ENCODE measurements at regions not wholly inside any gene's neighbourhood (a gene's known extent, or its start where the extent isn't known, plus 50 kb on each side); places are given as distances from the start of the nearest gene placed in this dataset.
"Not testable (repeated sequence)": the region's sequence is repeated elsewhere in the genome, so short reads cannot be mapped to it uniquely, and the experiment has no call there.

- H3F3A ChIP-seq (ENCODE audit: insufficient read depth, low read length, poor library complexity, severe bottlenecking): no peaks in the 10 kb centered on the region
- no peak overlapping the region for H2AFZ ChIP-seq (ENCODE audit: low read depth, low read length)
- H3K27ac ChIP-seq (ENCODE audit: low read length): no peak overlapping the region
- TF ChIP-seq SMC3 (conservative IDR thresholded peaks at IDR 0.05; ENCODE audit: poor library complexity): no peak
- no peak for TF ChIP-seq EZH2 (IDR thresholded peaks at IDR 0.05; ENCODE audit: borderline replicate concordance, insufficient read depth, low read length, poor library complexity, severe bottlenecking)
- TF ChIP-seq MXI1 (conservative IDR thresholded peaks at IDR 0.05; ENCODE audit: poor library complexity, severe bottlenecking): no peak
- TF ChIP-seq TAF1 (IDR thresholded peaks at IDR 0.05; ENCODE audit: low read depth): no peak
- TF ChIP-seq EP300 (conservative IDR thresholded peaks at IDR 0.05; ENCODE audit: poor library complexity, severe bottlenecking): no peak
- no peaks in the 10 kb centered on the region for H3K79me2 ChIP-seq (replicated peaks; ENCODE audit: insufficient read depth, low read length)
- no peak overlapping the region for H3K4me2 ChIP-seq (ENCODE audit: low read length)
- H3K9me2 ChIP-seq (ENCODE audit: insufficient read depth, low read length): no peaks in the 10 kb centered on the region
- no peaks in the 10 kb centered on the region for H4K20me1 ChIP-seq (ENCODE audit: insufficient read depth)
- no peaks in the 10 kb centered on the region for H3K36me3 ChIP-seq (ENCODE audit: insufficient read depth, low read length)
- H3K27me3 ChIP-seq (ENCODE audit: insufficient read depth, low read depth, low read length): peaks cover 3% of the 10 kb centered on the region
- no peaks in the 10 kb centered on the region for H3K9me3 ChIP-seq (ENCODE audit: low read length)
- no peak overlapping the region for H3K4me3 ChIP-seq (ENCODE audit: low read length)
- no peak overlapping the region for H3K9ac ChIP-seq (ENCODE audit: low read length)
Measured at GRCh38 chr5:154601014-154601413, 123.0 kb upstream of the HAND1 start.

GRCh38 chr5:154598021-154598420, 120.0 kb upstream of the HAND1 start:
- no peaks in the 10 kb centered on the region for H3K9me3 ChIP-seq (ENCODE audit: low read length)
- H3K79me2 ChIP-seq (replicated peaks; ENCODE audit: insufficient read depth, low read length): no peaks in the 10 kb centered on the region
- no peaks in the 10 kb centered on the region for H3K9me2 ChIP-seq (ENCODE audit: insufficient read depth, low read length)
- no peak overlapping the region for H3K9ac ChIP-seq (ENCODE audit: low read length)
- no peak overlapping the region for H2AFZ ChIP-seq (ENCODE audit: low read depth, low read length)
- no peaks in the 10 kb centered on the region for H4K20me1 ChIP-seq (ENCODE audit: insufficient read depth)
- H3K4me3 ChIP-seq (ENCODE audit: low read length): no peak overlapping the region
- H3K36me3 ChIP-seq (ENCODE audit: insufficient read depth, low read length): no peaks in the 10 kb centered on the region
- H3K4me2 ChIP-seq (ENCODE audit: low read length): no peak overlapping the region
- TF ChIP-seq MXI1 (conservative IDR thresholded peaks at IDR 0.05; ENCODE audit: poor library complexity, severe bottlenecking) (no peak), EP300 (conservative IDR thresholded peaks at IDR 0.05; ENCODE audit: poor library complexity, severe bottlenecking) (no peak), POLR2AphosphoS5 (IDR thresholded peaks at IDR 0.05) (no peak), EZH2 (IDR thresholded peaks at IDR 0.05; ENCODE audit: borderline replicate concordance, insufficient read depth, low read length, poor library complexity, severe bottlenecking) (no peak), SMC3 (conservative IDR thresholded peaks at IDR 0.05; ENCODE audit: poor library complexity) (no peak), TAF1 (IDR thresholded peaks at IDR 0.05; ENCODE audit: low read depth) (no peak), CTCF (IDR thresholded peaks at IDR 0.05; ENCODE audit: poor library complexity, severe bottlenecking) (no peak), RAD21 (conservative IDR thresholded peaks at IDR 0.05) (no peak), REST (IDR thresholded peaks at IDR 0.05; ENCODE audit: borderline replicate concordance) (no peak)
- peaks cover under 1% of the 10 kb centered on the region for H3K27me3 ChIP-seq (ENCODE audit: insufficient read depth, low read depth, low read length)
- H3K27ac ChIP-seq (ENCODE audit: low read length): no peak overlapping the region
- no peaks in the 10 kb centered on the region for H3F3A ChIP-seq (ENCODE audit: insufficient read depth, low read length, poor library complexity, severe bottlenecking)

- H3F3A ChIP-seq (ENCODE audit: insufficient read depth, low read length, poor library complexity, severe bottlenecking); H3K9me2 ChIP-seq (ENCODE audit: insufficient read depth, low read length); H3K9ac ChIP-seq (ENCODE audit: low read length); H3K27ac ChIP-seq (ENCODE audit: low read length); H3K79me2 ChIP-seq (replicated peaks; ENCODE audit: insufficient read depth, low read length); H3K36me3 ChIP-seq (ENCODE audit: insufficient read depth, low read length); H3K4me2 ChIP-seq (ENCODE audit: low read length); H3K4me3 ChIP-seq (ENCODE audit: low read length); H3K9me3 ChIP-seq (ENCODE audit: low read length); H3K27me3 ChIP-seq (ENCODE audit: insufficient read depth, low read depth, low read length); H4K20me1 ChIP-seq (ENCODE audit: insufficient read depth); H2AFZ ChIP-seq (ENCODE audit: low read depth, low read length): not testable (repeated sequence)
Measured at GRCh38 chr5:154596844-154597243, 118.8 kb upstream of the HAND1 start.
